Tibial artery (tissue), 4 donors: ENCODE measurements at regions not wholly inside any gene's neighbourhood (a gene's known extent, or its start where the extent isn't known, plus 50 kb on each side); places are given as distances from the start of the nearest gene placed in this dataset.

Source experiments
- DNase-seq, 2 donors: peaks; one replicate each; pipeline ENCODE4 v3.0.0-alpha.2; 2019
- H3K27ac ChIP-seq, 2 donors: fragments of 200-600 bp; sonication (generic) in 1 of 2; 1 replicate in 1 of 2; 2 replicates in 1 of 2; pipeline ENCODE4 v1.5.1; 2018 to 2019; ENCODE audit warnings: mild to moderate bottlenecking in 1 of 2
- H3K27me3 ChIP-seq, 2 donors: fragments of 200-600 bp; sonication (generic) in 1 of 2; one replicate each; pipeline versions ENCODE4 v1.5.1 to v1.6.0; 2016 to 2019
- H3K36me3 ChIP-seq, 3 donors: fragments of 200-600 bp; sonication (generic) in 2 of 3; one replicate each; pipeline ENCODE4 v1.5.1; 2016 to 2019; ENCODE audit warnings: mild to moderate bottlenecking in 2 of 3
- H3K4me1 ChIP-seq, 4 donors: fragments of 200-600 bp; sonication (generic) in 2 of 4; 1 replicate in 3 of 4; 2 replicates in 1 of 4; pipeline ENCODE4 v1.5.1; 2016 to 2019
- H3K4me3 ChIP-seq, 2 donors: fragments of 200-600 bp; sonication (generic) in 1 of 2; 1 replicate in 1 of 2; 2 replicates in 1 of 2; pipeline ENCODE4 v1.5.1; 2018 to 2019; ENCODE audit warnings: mild to moderate bottlenecking in 2 of 2
- H3K9me3 ChIP-seq, 3 donors: fragments of 200-600 bp; sonication (generic) in 1 of 3; one replicate each; pipeline ENCODE4 v1.5.1; 2016 to 2019
- CTCF ChIP-seq, 2 experiments: fragments of 200-600 bp in 1 of 2; fragments of 450-650 bp in 1 of 2; IDR thresholded peaks; one replicate each; pipeline ENCODE4 v1.5.1; 2017 to 2019; ENCODE audit warnings: antibody characterized with exemption in 2 of 2, mild to moderate bottlenecking in 1 of 2, moderate library complexity in 1 of 2
- intact Hi-C: fragments of 100-400 bp; cut with DNase I; formaldehyde crosslinking; loops from one replicate; pipeline ENCODE4 v1.15.0; 2023; ENCODE audit warnings: low total_unique reads

GRCh38 chr15:91496754-91497691, 356.5 kb upstream of the SLCO3A1 start:
- Histone ChIP-seq H3K4me3 (no peak overlapping the region), H3K4me1 (no peaks in the 10 kb centered on the region), H3K27me3 (no peaks in the 10 kb centered on the region), H3K9me3 (no peaks in the 10 kb centered on the region), H3K36me3 (no peaks in the 10 kb centered on the region), H3K27ac (no peak overlapping the region)
- no peak for DNase-seq
- no peak for TF ChIP-seq CTCF (IDR thresholded peaks at IDR 0.05)
- intact Hi-C loops = no loop called here

- Histone ChIP-seq H3K27me3 (no peaks in the 10 kb centered on the region), H3K9me3 (no peaks in the 10 kb centered on the region), H3K4me1 (no peaks in the 10 kb centered on the region), H3K36me3 (no peaks in the 10 kb centered on the region), H3K4me3 (no peak overlapping the region), H3K27ac (no peak overlapping the region)
- no peak for TF ChIP-seq CTCF (IDR thresholded peaks at IDR 0.05)
- intact Hi-C loops = no loop called here
- no peak for DNase-seq
Measured at GRCh38 chr15:91498046-91498748, 355.3 kb upstream of the SLCO3A1 start.

DNA sequence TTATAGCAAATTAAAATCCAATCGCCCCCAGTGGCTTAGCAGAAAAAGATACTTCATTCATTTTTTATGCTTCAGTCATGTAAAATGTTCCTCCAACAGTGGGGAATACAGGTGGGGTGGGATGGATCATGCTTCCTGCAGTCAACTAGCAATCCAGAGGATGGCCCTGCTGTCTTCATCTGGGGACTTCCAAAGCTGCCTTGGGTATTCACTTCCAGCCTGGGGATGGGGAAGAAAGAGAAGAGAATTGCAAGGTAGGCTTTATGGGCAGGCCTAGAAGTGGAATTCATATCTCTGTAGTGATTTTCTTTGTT, 354.8 kb upstream of the SLCO3A1 start:
- Histone ChIP-seq H3K4me3 (no peak overlapping the region), H3K27me3 (no peaks in the 10 kb centered on the region), H3K27ac (no peak overlapping the region), H3K4me1 (no peaks in the 10 kb centered on the region), H3K9me3 (no peaks in the 10 kb centered on the region), H3K36me3 (no peaks in the 10 kb centered on the region)
- no peak for TF ChIP-seq CTCF (IDR thresholded peaks at IDR 0.05)
- intact Hi-C loops = no loop called here
- no peak for DNase-seq

DNA sequence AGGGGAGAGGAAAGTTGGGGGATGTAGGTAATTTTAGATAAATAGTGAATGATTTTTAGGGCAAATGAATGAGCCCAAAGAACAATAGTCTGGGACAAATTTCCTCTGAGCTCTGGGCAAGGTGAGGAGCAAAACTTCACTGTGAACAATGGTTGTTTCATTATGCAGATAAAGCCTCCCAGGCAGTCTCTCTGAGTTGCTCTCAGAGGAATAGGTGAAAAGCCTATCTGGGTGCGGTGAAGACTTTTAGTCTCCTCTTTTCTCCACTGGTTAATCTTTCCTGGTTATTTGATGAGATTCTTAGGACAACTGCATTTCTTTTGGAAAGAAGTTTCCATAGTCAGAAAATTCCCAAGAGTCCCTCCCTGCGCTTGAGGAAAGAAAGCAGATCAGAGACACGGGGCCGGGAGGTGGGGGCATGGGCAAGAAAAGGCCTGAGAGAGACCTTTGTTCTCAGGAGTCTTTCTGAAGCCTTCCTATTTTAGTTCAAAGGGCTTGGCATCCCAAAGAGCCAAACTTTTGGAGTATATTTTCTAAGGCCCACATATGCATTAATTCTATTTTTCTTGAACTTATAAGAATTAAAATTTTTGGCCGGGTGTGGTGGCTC, 353.6 kb upstream of the SLCO3A1 start:
- Histone ChIP-seq H3K27me3 (no peaks in the 10 kb centered on the region), H3K4me1 (no peaks in the 10 kb centered on the region), H3K4me3 (no peak overlapping the region), H3K27ac (no peak overlapping the region), H3K36me3 (no peaks in the 10 kb centered on the region), H3K9me3 (no peaks in the 10 kb centered on the region)
- intact Hi-C loops = no loop called here
- TF ChIP-seq CTCF (IDR thresholded peaks at IDR 0.05) = no peak
- no peak for DNase-seq

DNA sequence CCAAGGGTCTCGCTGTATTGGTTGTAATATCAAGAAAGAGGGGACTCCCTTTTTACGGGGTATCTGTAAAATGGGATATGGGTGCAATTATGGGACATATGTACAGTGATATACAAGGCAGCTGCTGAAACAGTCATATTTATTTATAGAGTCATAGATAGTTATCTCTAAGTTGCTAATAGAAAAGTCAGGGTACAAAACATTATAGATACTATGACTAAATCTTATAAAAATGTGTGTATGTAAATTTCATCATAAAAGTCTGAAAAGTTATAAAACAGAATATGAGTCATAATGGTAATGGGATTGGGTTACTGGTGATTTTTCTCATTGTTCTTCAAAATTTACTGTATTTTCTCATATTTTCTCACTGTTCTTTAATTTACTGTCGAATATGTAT, 344.9 kb upstream of the SLCO3A1 start:
- intact Hi-C loops = no loop called here
- Histone ChIP-seq H3K27me3 (no peaks in the 10 kb centered on the region), H3K9me3 (no peaks in the 10 kb centered on the region), H3K27ac (no peak overlapping the region), H3K36me3 (no peaks in the 10 kb centered on the region), H3K4me3 (no peak overlapping the region), H3K4me1 (no peaks in the 10 kb centered on the region)
- TF ChIP-seq CTCF (IDR thresholded peaks at IDR 0.05) = no peak
- DNase-seq = no peak
